GM20000 (cell line): ENCODE measurements at regions not wholly inside any gene's neighbourhood (a gene's known extent, or its start where the extent isn't known, plus 50 kb on each side); places are given as distances from the start of the nearest gene placed in this dataset.

Experiments used
- DNase-seq: peaks from one replicate; pipeline ENCODE4 v3.0.0; 2012; ENCODE audit warnings: low spot score
- CTCF ChIP-seq: IDR thresholded peaks from 2 replicates; pipeline ENCODE4 v1.5.1; 2012; ENCODE audit warnings: mild to moderate bottlenecking, control low read depth; ENCODE audit errors: extremely low read depth, missing control alignments

- DNase-seq: no peak
These were observed 223.4 kb upstream of the TNRC6C start for GRCh38 chr17:77735081-77735565.

GRCh38 chr17:77735566-77736198 lies 222.8 kb upstream of the TNRC6C start:
- TF ChIP-seq CTCF: no peak
- DNase-seq: no peak

More at GRCh38 chr17:77735081-77735565, 223.4 kb upstream of the TNRC6C start:
- TF ChIP-seq CTCF: no peak

GRCh38 chr17:77736199-77736585 lies 222.3 kb upstream of the TNRC6C start:
- DNase-seq: no peak

DNA sequence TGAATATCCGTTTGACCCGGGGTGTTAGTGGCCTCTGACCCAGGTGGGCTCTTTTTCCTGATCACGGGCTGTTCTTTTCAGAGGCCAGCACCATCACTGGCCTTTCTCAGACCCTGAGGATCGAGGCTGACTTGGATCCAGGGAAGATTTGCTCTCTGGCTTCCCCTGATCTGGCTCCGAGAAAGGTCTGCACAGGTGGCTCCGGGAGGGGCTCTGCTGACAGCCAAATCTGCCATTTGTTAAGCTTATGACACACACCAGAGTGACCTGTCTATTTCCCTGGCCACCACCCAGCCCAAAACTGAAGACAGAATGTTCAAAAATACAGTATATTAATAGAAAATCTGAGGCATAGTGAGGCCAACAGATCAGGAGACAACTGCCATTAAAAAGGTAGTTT lies 221.8 kb upstream of the TNRC6C start:
- TF ChIP-seq CTCF: no peak
- no peak for DNase-seq

More at GRCh38 chr17:77736199-77736585, 222.3 kb upstream of the TNRC6C start:
- TF ChIP-seq CTCF: no peak

- no peak for DNase-seq
- no peak for TF ChIP-seq CTCF
These were observed 220.8 kb upstream of the TNRC6C start for GRCh38 chr17:77737442-77738265.

GRCh38 chr17:77738751-77739531 lies 219.6 kb upstream of the TNRC6C start:
- DNase-seq: no peak
- TF ChIP-seq CTCF: no peak

- DNase-seq: no peak
- TF ChIP-seq CTCF: no peak
These were observed 218.0 kb upstream of the TNRC6C start for GRCh38 chr17:77740481-77740880.
